OCI-LY1 (cell line): ENCODE measurements at regions not wholly inside any gene's neighbourhood (a gene's known extent, or its start where the extent isn't known, plus 50 kb on each side); places are given as distances from the start of the nearest gene placed in this dataset.

Experiments
- H2AFZ ChIP-seq: fragments of 200-600 bp; sonication (generic), shearing (Covaris generic); 2 replicates; pipeline ENCODE4 v1.6.0; 2014; ENCODE audit warnings: antibody characterized with exemption, mild to moderate bottlenecking, low read length
- H3F3A ChIP-seq: fragments of 200-600 bp; sonication (generic), shearing (Covaris generic); 2 replicates; pipeline ENCODE4 v1.6.0; 2014; ENCODE audit warnings: mild to moderate bottlenecking, antibody characterized with exemption, low read length, moderate library complexity; ENCODE audit not compliant: insufficient read depth
- H3K27ac ChIP-seq: fragments of 200-600 bp; sonication (generic); 2 replicates; pipeline ENCODE4 v1.5.1; 2014; ENCODE audit warnings: low read length, mixed run types, mild to moderate bottlenecking, low read depth; ENCODE audit not compliant: poor library complexity, severe bottlenecking
- H3K27me3 ChIP-seq: fragments of 200-600 bp; sonication (generic); 2 replicates; pipeline ENCODE4 v1.6.0; 2014; ENCODE audit warnings: antibody characterized with exemption, mild to moderate bottlenecking, low read length, moderate library complexity; ENCODE audit not compliant: insufficient read depth
- H3K36me3 ChIP-seq: fragments of 200-600 bp; sonication (generic); 2 replicates; pipeline ENCODE4 v1.6.1; 2014; ENCODE audit warnings: mild to moderate bottlenecking, antibody characterized with exemption, low read length, moderate library complexity, mixed read lengths; ENCODE audit not compliant: insufficient read depth
- H3K4me1 ChIP-seq: fragments of 200-600 bp; sonication (generic); 2 replicates; pipeline ENCODE4 v1.5.1; 2014; ENCODE audit warnings: mild to moderate bottlenecking, low read length, moderate library complexity; ENCODE audit not compliant: insufficient read depth, severe bottlenecking
- H3K4me2 ChIP-seq: fragments of 200-600 bp; sonication (generic), shearing (Covaris generic); 2 replicates; pipeline ENCODE4 v1.6.1; 2014; ENCODE audit warnings: low read length
- H3K4me3 ChIP-seq: fragments of 200-600 bp; sonication (generic); 2 replicates; pipeline ENCODE4 v1.5.1; 2014; ENCODE audit warnings: low read length, low read depth, mild to moderate bottlenecking, mixed read lengths; ENCODE audit not compliant: poor library complexity, severe bottlenecking
- H3K79me2 ChIP-seq: fragments of 200-600 bp; shearing (Covaris generic); 2 replicates; pipeline ENCODE4 v1.6.1; 2016; ENCODE audit warnings: mixed run types, low read length, mixed read lengths; ENCODE audit not compliant: insufficient read depth
- H3K9ac ChIP-seq: fragments of 200-600 bp; sonication (generic), shearing (Covaris generic); 2 replicates; pipeline ENCODE4 v1.6.1; 2014; ENCODE audit warnings: mild to moderate bottlenecking, low read length, mixed read lengths
- H3K9me2 ChIP-seq: fragments of 200-600 bp; sonication (generic), shearing (Covaris generic); 2 replicates; pipeline ENCODE4 v1.6.1; 2014; ENCODE audit warnings: low read depth, mild to moderate bottlenecking, low read length, mixed read lengths
- H3K9me3 ChIP-seq: fragments of 200-600 bp; shearing (Covaris generic); 2 replicates; pipeline ENCODE4 v1.6.1; 2014; ENCODE audit warnings: low read length, mixed read lengths
- H4K20me1 ChIP-seq: fragments of 200-600 bp; sonication (generic), shearing (Covaris generic); 2 replicates; pipeline ENCODE4 v1.6.0; 2016; ENCODE audit warnings: mild to moderate bottlenecking, low read length; ENCODE audit not compliant: insufficient read depth
- EZH2 ChIP-seq: fragments of 200-600 bp; sonication (generic), shearing (Covaris generic); IDR thresholded peaks from 2 replicates; pipeline ENCODE4 v1.8.0; 2017; ENCODE audit warnings: borderline replicate concordance, mixed run types, mild to moderate bottlenecking, antibody characterized with exemption, low read length, moderate library complexity, mixed read lengths
- TF ChIP-seq, protein P1 (sequence below): fragments of 200-600 bp; sonication (generic), shearing (Covaris generic); IDR thresholded peaks from 2 replicates; pipeline ENCODE4 v1.5.1; 2017; ENCODE audit warnings: mild to moderate bottlenecking, antibody characterized with exemption, low read length, moderate library complexity, mixed read lengths

DNA sequence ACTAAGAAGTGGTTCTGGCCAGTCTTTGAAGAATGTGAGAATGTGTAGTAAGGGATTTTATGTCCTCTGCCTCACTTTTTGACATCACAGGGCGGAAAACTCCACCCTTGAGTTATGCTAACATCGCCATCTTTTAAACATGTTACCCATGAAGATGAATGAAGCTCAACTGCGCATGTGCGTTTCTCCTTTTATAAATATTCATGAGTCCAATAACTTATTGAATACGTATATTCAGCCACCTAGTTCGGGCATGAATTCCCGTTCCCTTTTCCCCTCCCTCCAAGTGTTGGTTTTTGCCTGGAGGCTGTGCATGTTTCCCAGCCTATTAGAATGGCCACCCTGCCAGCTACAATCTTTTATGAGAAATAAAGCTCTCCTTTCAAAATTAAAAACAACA is 51.7 kb upstream of the STPG2 start:
- Histone ChIP-seq H3K9me3 (peaks cover 7% of the 10 kb centered on the region; the same call in 1 of the 2 replicates), H3K9ac (no peak overlapping the region), H4K20me1 (no peaks in the 10 kb centered on the region), H3K27ac (no peak overlapping the region), H2AFZ (no peak overlapping the region), H3K9me2 (no peaks in the 10 kb centered on the region), H3F3A (no peaks in the 10 kb centered on the region), H3K4me2 (no peak overlapping the region), H3K36me3 (no peaks in the 10 kb centered on the region; the same call in 1 of the 2 replicates), H3K27me3 (no peaks in the 10 kb centered on the region), H3K4me1 (no peaks in the 10 kb centered on the region), H3K79me2 (no peaks in the 10 kb centered on the region), H3K4me3 (no peak overlapping the region)
- TF ChIP-seq, protein P1, sequence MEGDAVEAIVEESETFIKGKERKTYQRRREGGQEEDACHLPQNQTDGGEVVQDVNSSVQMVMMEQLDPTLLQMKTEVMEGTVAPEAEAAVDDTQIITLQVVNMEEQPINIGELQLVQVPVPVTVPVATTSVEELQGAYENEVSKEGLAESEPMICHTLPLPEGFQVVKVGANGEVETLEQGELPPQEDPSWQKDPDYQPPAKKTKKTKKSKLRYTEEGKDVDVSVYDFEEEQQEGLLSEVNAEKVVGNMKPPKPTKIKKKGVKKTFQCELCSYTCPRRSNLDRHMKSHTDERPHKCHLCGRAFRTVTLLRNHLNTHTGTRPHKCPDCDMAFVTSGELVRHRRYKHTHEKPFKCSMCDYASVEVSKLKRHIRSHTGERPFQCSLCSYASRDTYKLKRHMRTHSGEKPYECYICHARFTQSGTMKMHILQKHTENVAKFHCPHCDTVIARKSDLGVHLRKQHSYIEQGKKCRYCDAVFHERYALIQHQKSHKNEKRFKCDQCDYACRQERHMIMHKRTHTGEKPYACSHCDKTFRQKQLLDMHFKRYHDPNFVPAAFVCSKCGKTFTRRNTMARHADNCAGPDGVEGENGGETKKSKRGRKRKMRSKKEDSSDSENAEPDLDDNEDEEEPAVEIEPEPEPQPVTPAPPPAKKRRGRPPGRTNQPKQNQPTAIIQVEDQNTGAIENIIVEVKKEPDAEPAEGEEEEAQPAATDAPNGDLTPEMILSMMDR = no peak
- TF ChIP-seq EZH2 = no peak

DNA sequence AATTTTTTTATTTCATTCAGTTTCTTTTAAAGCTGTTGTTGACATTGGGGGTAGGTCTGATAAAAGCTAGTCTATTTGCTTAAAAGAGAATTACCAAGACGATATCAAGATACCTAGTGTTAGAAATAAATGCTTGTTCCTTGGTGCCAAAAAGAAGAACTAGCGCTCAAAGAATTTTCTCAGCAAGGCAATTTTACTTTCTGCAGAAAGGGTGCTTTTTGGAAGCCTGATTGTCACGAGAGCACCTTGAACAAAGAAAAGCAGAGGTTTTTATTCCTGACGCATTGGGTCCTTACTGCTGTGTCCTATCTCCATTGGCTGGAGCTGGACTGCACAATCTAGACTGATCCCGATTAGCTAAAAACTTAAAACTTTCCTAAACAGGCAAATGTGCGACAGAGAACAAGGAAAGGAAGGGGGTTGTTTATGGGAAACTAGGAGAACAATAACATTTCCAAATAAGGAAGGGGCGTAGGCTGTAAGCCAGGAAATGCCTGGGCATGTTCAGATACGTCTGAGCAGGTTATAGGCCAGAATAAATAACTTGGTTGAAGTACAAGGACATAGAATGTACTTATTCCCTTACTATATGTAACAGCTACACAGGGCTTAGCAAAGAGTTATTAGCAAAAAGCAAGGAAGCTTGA is 50.3 kb upstream of the STPG2 start:
- Histone ChIP-seq H3K9me2 (no peaks in the 10 kb centered on the region), H3F3A (no peaks in the 10 kb centered on the region), H3K4me1 (no peaks in the 10 kb centered on the region), H3K27me3 (no peaks in the 10 kb centered on the region), H4K20me1 (no peaks in the 10 kb centered on the region), H3K36me3 (no peaks in the 10 kb centered on the region; the same call in 1 of the 2 replicates), H2AFZ (no peak overlapping the region), H3K4me2 (no peak overlapping the region), H3K27ac (no peak overlapping the region), H3K9me3 (peaks cover 7% of the 10 kb centered on the region; the same call in 1 of the 2 replicates), H3K79me2 (no peaks in the 10 kb centered on the region), H3K4me3 (no peak overlapping the region), H3K9ac (no peak overlapping the region)
- no peak for TF ChIP-seq EZH2
- TF ChIP-seq, protein P1 = no peak
